AG09319 (cell line): ENCODE measurements at regions not wholly inside any gene's neighbourhood (a gene's known extent, or its start where the extent isn't known, plus 50 kb on each side); places are given as distances from the start of the nearest gene placed in this dataset.

ENCODE experiments used
- DNase-seq: peaks from one replicate; pipeline ENCODE4 v3.0.0-alpha.2; 2010; ENCODE audit warnings: low read depth; ENCODE audit errors: extremely low read depth
- CTCF ChIP-seq: IDR thresholded peaks from 2 replicates; pipeline ENCODE4 v1.5.1; 2011; ENCODE audit warnings: low read depth, mild to moderate bottlenecking, inconsistent platforms, low read length, moderate library complexity

DNA sequence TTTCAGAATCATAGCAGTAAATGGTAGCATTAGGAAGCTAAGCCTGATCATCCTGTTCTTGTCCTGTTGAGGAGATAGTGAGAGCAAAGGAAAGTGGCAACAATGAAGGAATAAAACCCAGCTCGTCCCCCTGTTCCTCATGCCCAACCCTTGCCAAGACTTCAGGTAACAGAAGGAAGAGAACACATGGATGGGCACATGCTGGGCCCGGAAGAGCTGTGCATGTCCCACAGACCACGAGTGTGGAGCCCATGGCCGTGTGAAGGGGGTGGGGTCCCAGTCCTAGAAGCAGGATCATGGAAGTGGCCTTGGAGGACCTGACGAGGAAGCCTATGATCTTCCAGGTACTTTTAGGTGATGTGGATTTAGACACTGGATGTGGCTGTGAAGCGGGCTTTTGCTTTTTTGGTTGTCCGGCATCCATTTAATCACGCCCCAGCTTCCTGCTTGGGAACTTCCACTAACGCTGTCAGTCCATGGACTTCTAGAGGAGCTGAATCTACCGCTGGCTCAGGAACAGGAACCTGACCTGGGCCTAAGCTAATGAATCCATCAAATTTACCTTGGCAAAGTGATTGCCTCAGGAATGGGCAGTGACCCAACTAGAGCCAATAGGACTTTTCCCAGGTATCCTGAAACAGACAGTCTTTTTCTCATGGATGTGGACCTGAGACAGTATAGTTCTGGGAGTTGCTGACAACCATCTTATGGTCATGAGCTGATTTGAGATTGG lies 79.3 kb upstream of the ARMC2 start:
- TF ChIP-seq CTCF, result no peak

GRCh38 chr6:108771421-108771820 lies 76.8 kb upstream of the ARMC2 start:
- no peak for TF ChIP-seq CTCF
- peak; percentile 67 for DNase-seq

More for the DNA sequence above, 79.3 kb upstream of the ARMC2 start:
- no peak for DNase-seq

GRCh38 chr6:108774555-108774954 lies 73.7 kb upstream of the ARMC2 start:
- TF ChIP-seq CTCF, result no peak
- no peak for DNase-seq

DNA sequence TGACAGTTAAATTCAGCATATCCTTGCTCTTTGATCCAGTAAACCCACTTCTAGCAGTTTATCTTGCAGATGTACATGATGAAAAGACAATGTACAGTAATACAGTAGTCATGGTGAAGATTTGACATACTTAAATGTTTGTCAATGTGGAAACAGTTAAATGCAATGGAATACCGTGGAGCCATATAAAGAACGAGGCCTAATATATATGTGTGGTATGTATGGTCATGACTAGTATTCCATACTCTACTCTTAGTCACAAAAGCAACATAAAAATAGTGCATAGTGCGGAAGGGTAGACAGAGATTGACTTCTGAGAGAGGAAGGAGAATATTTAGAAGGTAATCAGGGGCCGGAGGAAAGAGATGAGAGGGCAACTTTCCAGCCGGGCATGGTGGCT lies 70.7 kb upstream of the ARMC2 start:
- DNase-seq, result no peak
- TF ChIP-seq CTCF, result no peak

DNA sequence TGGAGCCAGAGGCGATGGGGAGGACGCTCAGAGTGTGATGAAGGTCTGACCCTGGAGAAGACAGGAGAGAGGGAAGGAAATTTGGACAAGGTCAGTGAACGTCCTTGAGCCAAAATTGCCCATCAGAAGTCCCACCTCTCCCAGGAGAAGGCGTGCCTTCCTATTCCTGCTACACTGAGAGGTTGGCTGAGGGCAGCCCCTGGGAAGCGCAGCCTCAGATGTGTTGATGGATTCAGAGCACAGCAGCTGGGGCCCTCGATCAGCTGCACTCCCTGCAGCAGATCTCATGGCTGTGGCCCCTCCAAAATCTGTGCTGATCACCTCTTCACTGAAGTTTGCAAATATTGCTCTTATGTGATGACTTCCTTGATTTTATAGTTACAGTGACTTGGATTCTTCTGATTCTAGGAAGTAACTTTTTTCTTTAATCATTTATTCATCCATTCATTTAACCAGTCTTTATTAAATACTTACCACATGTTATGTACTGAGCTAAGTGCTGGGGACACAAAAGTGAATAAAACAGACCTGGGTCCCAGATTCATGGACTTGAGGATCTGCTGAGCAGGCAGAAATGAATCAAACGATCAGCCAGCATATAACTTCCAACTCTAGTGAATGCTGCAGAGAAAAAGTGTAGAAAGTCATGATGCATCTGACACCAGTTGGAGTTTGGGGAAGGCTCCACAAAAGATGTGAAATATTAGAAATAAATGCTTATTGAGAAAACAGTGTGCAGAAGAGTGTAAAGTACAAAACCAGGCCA lies 69.6 kb upstream of the ARMC2 start:
- TF ChIP-seq CTCF, result no peak

DNA sequence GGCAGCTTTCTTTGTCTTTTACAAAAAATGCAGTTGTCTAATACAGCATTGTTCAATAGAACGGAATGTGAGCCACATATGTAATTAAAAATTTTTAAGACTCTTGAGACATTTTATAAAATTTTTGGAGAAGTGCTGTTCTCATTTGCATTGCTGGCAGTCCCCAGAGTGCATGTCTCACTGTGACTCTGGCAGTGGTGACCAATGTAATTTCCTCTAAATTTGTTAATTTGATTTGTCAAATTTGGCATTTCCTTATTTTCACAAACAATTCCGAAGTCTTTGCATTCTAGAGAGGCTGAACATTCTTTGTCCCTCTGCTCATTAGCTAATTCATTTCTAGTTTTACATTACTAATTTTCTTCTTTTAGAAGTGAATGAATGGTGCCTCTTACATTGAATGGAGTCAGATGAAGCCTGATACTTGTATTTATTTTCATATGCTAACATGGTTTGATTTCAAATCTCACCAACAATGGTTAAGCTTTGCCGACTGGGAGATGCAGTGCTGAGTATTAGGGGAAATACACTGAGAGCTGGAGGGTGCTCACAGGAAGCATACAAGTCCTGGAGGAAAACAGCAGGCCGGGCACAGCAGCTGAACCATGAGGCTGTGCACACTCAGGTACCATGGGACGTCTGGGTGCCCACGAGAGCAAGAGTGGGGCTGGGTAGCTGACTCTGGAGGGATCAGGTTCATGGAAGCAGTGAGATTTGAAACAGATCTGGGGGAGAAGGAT lies 68.5 kb upstream of the ARMC2 start:
- TF ChIP-seq CTCF, result no peak
- DNase-seq, result no peak

More for the DNA sequence above, 69.6 kb upstream of the ARMC2 start:
- DNase-seq, result no peak

GRCh38 chr6:108780784-108781183 lies 67.4 kb upstream of the ARMC2 start:
- TF ChIP-seq CTCF, result no peak

More at GRCh38 chr6:108780784-108781183, 67.4 kb upstream of the ARMC2 start:
- no peak for DNase-seq
